Vagina (tissue), 2 donors: ENCODE measurements at regions not wholly inside any gene's neighbourhood (a gene's known extent, or its start where the extent isn't known, plus 50 kb on each side); places are given as distances from the start of the nearest gene placed in this dataset.

Experiments used
- DNase-seq, 2 donors: peaks; one replicate each; pipeline ENCODE4 v3.0.0-alpha.2; 2017; ENCODE audit errors: extremely low spot score in 2 of 2
- H3K27ac ChIP-seq: fragments of 200-600 bp; sonication (generic); one replicate; pipeline ENCODE4 v1.5.1; 2019
- H3K27me3 ChIP-seq: fragments of 200-600 bp; sonication (generic); one replicate; pipeline ENCODE4 v1.5.1; 2019
- H3K36me3 ChIP-seq, 2 donors: fragments of 200-600 bp; sonication (generic); one replicate each; pipeline ENCODE4 v1.5.1; 2017 to 2019
- H3K4me1 ChIP-seq: fragments of 200-600 bp; sonication (generic); one replicate; pipeline ENCODE4 v1.5.1; 2019
- H3K4me3 ChIP-seq, 2 donors: fragments of 200-600 bp; sonication (generic); 1 replicate in 1 of 2; 2 replicates in 1 of 2; pipeline ENCODE4 v1.5.1; 2016 to 2019
- H3K9me3 ChIP-seq: fragments of 200-600 bp; sonication (generic); one replicate; pipeline ENCODE4 v1.5.1; 2019
- CTCF ChIP-seq, 3 experiments: fragments of 450-650 bp in 2 of 3; fragments of 200-600 bp in 1 of 3; sonication (generic) in 1 of 3; IDR thresholded peaks; one replicate each; pipeline ENCODE4 v1.5.1; 2017 to 2019; ENCODE audit warnings: antibody characterized with exemption in 3 of 3, mild to moderate bottlenecking in 2 of 3, moderate library complexity in 2 of 3
- POLR2A ChIP-seq, 2 donors: fragments of 450-650 bp; IDR thresholded peaks; one replicate each; pipeline ENCODE4 v1.6.1; 2017; ENCODE audit warnings: antibody characterized with exemption in 2 of 2, mild to moderate bottlenecking in 2 of 2, moderate library complexity in 2 of 2
- POLR2AphosphoS5 ChIP-seq, 2 donors: sonication (generic); formaldehyde crosslinking; IDR thresholded peaks; one replicate each; pipeline ENCODE4 v1.9.0; 2017; ENCODE audit warnings: antibody characterized with exemption in 2 of 2, mild to moderate bottlenecking in 2 of 2, low read depth in 1 of 2; ENCODE audit not compliant: insufficient read depth in 1 of 2
- intact Hi-C: fragments of 100-400 bp; cut with DNase I; formaldehyde crosslinking; loops from one replicate; pipeline ENCODE4 v1.15.1; 2023

GRCh38 chr17:13788385-13788784 lies 186.7 kb upstream of the HS3ST3A1 start:
- DNase-seq, result no peak
- TF ChIP-seq POLR2AphosphoS5 (IDR thresholded peaks at IDR 0.05; ENCODE audit: insufficient read depth in 1 of 2, low read depth in 1 of 2), result no peak
- no peak for TF ChIP-seq POLR2A (IDR thresholded peaks at IDR 0.05)
- no peak for TF ChIP-seq CTCF (IDR thresholded peaks at IDR 0.05)
- no peak overlapping the region for H3K27ac ChIP-seq
- peaks cover 5% of the 10 kb centered on the region for H3K4me1 ChIP-seq
- H3K27me3 ChIP-seq, result no peaks in the 10 kb centered on the region
- H3K9me3 ChIP-seq, result no peaks in the 10 kb centered on the region
- intact Hi-C loops, result no loop called here
- no peaks in the 10 kb centered on the region for H3K36me3 ChIP-seq
- no peak overlapping the region for H3K4me3 ChIP-seq

- TF ChIP-seq CTCF (IDR thresholded peaks at IDR 0.05) (no peak), POLR2AphosphoS5 (IDR thresholded peaks at IDR 0.05; ENCODE audit: insufficient read depth in 1 of 2, low read depth in 1 of 2) (no peak), POLR2A (IDR thresholded peaks at IDR 0.05) (no peak)
- no peaks in the 10 kb centered on the region for H3K36me3 ChIP-seq
- no peaks in the 10 kb centered on the region for H3K27me3 ChIP-seq
- DNase-seq, result no peak
- H3K27ac ChIP-seq, result no peak overlapping the region
- H3K4me1 ChIP-seq, result no peaks in the 10 kb centered on the region
- intact Hi-C loops, result no loop called here
- H3K4me3 ChIP-seq, result no peak overlapping the region
- H3K9me3 ChIP-seq, result no peaks in the 10 kb centered on the region
These were observed 190.6 kb upstream of the HS3ST3A1 start for GRCh38 chr17:13792314-13792713.

- no peaks in the 10 kb centered on the region for H3K27me3 ChIP-seq
- H3K4me1 ChIP-seq, result no peaks in the 10 kb centered on the region
- intact Hi-C loops, result no loop called here
These were observed 192.2 kb upstream of the HS3ST3A1 start for GRCh38 chr17:13793951-13794350.

GRCh38 chr17:13797863-13798262 lies 196.1 kb upstream of the HS3ST3A1 start:
- no peaks in the 10 kb centered on the region for H3K36me3 ChIP-seq
- no peak for TF ChIP-seq CTCF (IDR thresholded peaks at IDR 0.05)
- TF ChIP-seq POLR2AphosphoS5 (IDR thresholded peaks at IDR 0.05; ENCODE audit: insufficient read depth in 1 of 2, low read depth in 1 of 2), result no peak
- no peak for TF ChIP-seq POLR2A (IDR thresholded peaks at IDR 0.05)
- intact Hi-C loops, result no loop called here
- H3K27ac ChIP-seq, result no peak overlapping the region
- H3K27me3 ChIP-seq, result no peaks in the 10 kb centered on the region
- H3K4me1 ChIP-seq, result no peaks in the 10 kb centered on the region
- H3K4me3 ChIP-seq, result no peak overlapping the region
- no peak for DNase-seq
- H3K9me3 ChIP-seq, result no peaks in the 10 kb centered on the region

More at GRCh38 chr17:13793951-13794350, 192.2 kb upstream of the HS3ST3A1 start:
- TF ChIP-seq POLR2AphosphoS5 (IDR thresholded peaks at IDR 0.05; ENCODE audit: insufficient read depth in 1 of 2, low read depth in 1 of 2) (no peak), POLR2A (IDR thresholded peaks at IDR 0.05) (no peak), CTCF (IDR thresholded peaks at IDR 0.05) (no peak)
- no peaks in the 10 kb centered on the region for H3K36me3 ChIP-seq
- no peaks in the 10 kb centered on the region for H3K9me3 ChIP-seq
- no peak overlapping the region for H3K27ac ChIP-seq
- H3K4me3 ChIP-seq, result no peak overlapping the region
- DNase-seq, result no peak

GRCh38 chr17:13806092-13806491 lies 204.4 kb upstream of the HS3ST3A1 start:
- no peak for DNase-seq
- Histone ChIP-seq H3K4me1 (no peaks in the 10 kb centered on the region), H3K9me3 (no peaks in the 10 kb centered on the region), H3K36me3 (no peaks in the 10 kb centered on the region), H3K27me3 (no peaks in the 10 kb centered on the region), H3K4me3 (no peak overlapping the region), H3K27ac (no peak overlapping the region)
- intact Hi-C loops, result no loop called here
- TF ChIP-seq POLR2AphosphoS5 (IDR thresholded peaks at IDR 0.05; ENCODE audit: insufficient read depth in 1 of 2, low read depth in 1 of 2), result no peak
- no peak for TF ChIP-seq CTCF (IDR thresholded peaks at IDR 0.05)
- no peak for TF ChIP-seq POLR2A (IDR thresholded peaks at IDR 0.05)
